ENCODE measurements at regions not wholly inside any gene's neighbourhood (a gene's known extent, or its start where the extent isn't known, plus 50 kb on each side); places are given as distances from the start of the nearest gene placed in this dataset.
"Not testable (repeated sequence)": the region's sequence is repeated elsewhere in the genome, so short reads cannot be mapped to it uniquely, and the experiment has no call there.

DNA sequence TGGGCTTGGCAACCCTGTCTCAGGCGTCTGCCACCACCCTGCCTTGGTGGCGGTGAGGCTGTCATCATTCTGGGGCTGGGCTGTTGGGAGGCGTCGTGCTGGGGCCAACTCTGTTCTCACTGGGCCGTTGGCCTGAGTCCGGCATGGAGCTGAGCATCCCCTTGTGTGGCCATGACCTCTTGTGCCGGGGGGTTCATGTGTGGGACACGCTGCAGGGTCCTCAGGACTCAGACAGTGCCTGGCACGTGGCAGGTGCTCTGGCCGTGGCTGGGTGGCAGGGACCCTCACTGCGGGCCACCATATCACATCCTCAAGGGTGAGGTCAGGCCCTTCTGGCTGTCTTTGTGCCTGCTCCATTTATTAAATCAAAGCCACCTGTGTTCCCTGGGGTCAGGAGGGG is 197.4 kb downstream of the BANP start:
- DNase-seq: not testable (repeated sequence)

DNA sequence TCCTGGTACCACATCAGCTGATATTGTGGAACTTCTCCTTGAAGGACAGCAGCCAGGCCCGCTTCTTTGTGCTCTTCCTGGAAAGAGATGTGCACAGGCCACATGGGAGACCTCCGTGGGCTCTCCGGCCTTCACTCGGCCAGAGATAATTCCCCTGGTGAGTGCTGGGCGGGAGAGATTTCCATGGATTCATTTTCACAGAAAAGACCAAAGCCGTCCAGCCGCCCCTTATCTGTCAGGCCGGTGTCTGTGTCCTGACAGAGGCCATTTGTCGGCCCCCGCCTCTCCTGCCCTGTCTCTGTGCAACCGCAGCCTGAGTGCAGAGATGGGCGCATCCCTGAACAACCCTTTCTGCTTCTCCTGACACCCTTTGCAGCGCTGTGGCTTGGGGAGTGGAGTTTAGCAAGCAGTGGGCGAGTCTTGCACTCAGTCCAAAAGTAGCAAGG is 197.9 kb downstream of the BANP start:
- not testable (repeated sequence) for DNase-seq

DNA sequence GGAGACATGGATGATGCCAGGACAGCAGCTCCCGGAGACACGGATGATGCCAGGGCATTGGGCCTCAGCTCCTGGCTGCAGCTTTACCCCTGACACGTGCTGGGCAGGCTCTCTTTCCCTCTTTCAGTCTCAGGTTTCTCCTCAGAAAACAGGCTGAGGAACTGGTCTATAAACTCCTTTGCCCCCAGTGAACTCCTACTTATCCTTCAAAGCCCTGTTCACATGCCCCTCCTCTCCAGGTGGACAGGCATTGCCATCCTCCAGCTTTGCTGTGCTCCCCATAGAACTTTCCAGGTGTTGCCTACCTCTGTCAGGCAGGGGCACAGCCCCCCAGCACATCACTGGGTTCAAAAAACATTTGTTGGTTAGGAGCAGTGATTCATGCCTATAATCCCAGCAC is 198.4 kb downstream of the BANP start:
- DNase-seq: not testable (repeated sequence)

DNA sequence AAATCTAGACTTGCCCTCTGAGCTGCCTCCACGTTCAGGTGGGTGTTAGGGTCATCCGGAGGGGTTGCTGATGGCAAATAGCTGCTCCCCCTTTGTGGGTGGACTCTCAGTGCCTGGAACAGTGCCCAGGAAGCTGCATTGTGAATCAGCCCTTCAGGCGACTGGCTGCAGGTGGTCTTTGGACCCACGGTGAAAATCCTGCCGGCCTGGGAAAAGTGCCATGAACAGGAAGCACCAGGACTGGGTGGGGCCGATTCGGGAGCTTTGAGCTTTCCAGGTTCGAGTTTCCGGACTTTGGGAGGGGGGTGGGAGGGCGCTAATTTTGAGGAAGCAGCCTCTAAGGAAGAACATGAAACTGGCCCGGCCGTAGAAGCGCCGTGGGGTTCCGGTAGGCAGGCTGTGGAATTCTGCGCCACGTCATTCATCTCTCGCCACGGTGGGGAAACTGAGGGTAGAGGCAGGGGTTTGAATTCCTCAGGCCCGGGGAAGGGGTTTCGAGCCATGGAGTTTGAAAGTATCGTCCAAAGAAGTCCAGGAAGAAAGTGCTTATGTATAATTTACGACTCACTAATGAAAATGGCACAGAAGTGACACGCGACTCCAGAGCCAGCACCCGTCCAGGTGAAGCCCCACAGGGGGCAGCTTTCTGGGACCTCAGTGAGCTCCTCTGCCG is 199.4 kb downstream of the BANP start:
- DNase-seq: not testable (repeated sequence)

DNA sequence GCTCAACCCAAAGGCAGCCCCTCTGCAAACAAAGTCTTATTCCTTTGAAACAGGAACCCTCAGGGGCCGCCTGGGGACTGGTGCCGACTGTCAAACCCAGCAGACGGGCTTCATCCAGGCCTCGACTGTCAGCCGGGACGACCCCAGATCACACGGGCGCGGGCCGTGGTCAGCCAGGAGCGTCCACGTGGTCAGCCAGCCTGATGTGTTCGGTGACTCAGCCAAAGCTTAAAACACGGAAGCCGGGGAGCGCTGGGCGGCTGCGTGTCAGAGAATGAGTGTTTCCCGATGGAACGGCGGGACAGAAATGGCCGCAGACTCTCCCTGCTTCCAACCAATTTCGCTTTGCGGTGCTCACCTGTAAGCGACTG is 199.9 kb downstream of the BANP start:
- not testable (repeated sequence) for DNase-seq

DNA sequence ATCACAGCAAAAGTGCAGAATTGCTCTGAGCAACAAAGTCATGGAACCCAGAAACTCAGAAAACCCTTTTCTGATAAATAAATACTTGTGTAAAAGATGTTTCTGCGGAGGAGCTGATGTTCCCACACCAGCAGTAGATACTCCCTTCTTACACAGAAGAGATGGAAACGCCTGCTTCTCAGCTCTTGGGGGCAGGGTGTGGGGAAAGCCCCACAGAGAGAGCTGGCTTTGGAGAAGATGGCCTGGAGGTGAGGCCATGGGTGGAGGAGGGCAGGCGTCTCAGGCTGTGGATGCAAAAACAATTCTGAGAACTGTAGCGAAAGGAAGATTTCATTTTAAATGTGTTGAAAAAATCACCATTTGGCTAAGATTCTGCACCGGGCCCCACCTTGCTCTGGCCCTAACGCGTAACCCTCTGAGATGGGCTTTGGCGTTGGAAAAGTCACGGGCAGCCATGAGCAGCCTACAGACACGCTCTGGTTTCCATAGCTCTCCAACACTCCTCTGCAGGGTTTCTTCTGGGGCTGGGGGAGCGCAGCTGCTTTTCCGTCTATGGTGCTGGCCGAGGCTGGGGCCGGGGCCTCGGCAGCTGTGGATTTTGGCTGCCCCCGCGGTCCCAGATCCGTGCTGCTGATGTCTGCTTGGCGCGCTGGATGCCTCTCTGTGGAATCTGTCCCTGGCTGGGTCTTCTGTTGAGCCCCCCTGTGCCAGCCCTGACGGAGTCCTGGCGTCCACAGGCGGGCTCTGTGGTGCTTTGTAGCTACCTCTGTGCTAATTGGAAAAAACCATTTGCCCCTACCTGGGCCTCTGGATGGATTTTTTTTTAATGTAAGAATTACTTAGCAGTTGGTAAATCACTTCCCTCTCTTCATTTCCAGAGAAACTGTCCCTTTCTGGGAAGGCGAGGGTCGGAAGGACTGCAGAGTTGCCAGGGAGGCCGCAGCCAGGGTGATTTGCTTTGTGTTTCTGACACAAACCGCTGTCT is 200.9 kb downstream of the BANP start:
- not testable (repeated sequence) for DNase-seq

DNA sequence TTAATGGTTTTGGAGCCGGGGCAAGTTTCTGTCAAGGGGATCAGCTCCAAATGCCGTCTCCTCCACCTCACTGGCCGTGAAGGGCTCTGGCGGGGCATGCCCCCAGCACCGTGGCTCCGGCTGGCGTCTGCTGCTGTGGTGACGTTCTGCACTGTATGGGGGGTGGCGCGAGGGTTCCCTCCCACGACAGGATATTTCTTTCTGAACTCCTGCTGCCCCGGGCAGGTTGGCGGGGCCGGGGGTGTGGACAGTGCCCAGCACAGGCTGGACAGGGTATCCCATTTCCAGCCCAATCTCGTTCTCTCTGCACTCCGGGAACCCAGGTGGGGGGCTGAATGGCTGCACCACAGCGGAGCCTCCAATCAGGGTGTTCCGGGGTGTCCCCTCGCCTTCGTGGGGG is 201.6 kb downstream of the BANP start:
- not testable (repeated sequence) for DNase-seq

DNA sequence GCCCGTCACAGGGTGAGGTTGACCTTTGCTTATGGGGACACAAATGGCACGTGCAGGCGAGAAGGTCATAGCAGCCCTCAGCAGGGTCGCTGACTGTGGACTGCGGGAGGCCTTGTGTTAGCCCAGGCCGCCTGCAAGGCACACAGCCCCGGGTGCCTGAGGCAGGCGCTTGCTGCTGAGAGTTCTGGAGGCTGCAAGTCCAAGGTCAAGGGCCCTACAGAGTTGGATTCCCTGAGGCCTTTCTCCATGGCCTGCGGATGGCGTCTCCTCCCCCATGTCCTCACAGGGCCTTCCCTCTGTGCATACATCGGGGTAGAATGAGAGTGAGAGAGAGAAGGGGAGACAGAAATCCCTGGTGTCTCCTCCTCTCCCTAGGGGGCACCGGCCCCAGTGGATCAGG is 202.3 kb downstream of the BANP start:
- not testable (repeated sequence) for DNase-seq

DNA sequence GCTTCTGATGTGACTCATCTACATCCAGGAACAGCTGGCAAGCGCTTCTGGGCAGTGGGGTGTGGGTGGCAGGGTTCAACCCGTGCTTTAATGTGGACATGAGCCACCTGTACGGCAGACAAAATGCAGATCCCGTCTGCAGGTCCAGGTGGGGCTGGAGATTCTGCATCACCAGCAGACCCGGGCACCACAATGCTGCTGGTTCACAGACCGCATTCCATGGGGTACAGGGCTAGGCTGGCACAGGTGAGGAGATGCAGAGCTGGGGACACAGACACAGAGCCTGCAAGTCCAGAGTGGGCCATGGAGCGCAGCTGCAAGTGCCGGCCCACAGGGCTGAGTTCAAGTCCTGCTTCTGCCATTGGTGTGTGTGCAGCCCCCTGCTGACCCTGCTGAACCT is 203.7 kb downstream of the BANP start:
- DNase-seq: not testable (repeated sequence)

DNA sequence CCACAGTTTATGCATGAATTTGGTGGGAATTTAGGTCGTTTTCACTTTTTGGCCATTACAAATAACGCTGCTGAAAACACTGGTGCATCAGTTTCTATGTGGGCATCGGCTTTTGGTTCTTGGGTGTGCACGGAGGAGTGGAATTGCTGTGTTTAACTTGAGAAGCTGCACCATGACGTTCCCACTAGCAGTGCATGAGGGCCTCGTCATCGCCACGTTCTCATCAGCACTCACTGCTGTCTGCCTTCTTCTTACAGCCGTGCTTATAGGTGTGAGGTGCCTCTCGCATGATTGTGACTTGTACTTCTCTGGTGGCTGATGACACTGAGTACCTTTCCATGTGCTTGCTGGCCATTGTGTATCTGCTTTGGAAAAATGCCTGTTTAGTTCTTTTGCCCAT is 204.4 kb downstream of the BANP start:
- not testable (repeated sequence) for DNase-seq

DNA sequence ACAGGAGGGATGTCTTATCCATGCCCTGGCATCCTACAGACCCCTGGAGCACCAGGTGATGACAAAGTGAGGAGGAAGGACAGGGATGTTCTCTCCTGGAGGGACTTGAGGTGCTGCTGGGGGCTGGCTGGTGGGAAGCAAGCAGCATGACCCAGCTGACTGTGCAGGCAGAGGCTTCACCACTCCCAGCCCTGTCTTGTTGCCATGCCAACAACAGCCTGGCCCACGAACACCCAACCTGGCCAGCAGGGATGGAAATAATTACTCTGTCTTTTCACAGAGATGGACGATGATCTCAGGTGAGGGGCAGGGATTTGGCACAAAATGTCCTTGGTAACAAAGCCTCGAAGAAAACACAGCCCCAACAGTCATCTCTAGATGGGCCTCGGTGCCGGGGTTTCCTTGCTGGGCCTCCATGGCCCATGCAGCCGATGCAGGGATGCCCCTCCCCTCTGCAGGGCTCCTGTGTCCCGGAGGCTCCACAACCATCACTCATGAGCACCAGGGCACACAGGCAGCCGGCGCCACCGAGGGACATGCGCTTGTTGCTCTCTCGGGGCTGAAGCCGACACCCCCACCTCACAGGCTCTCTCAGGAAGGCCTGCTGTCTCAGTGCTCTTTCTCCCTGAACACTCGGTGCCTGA is 205.5 kb downstream of the BANP start:
- DNase-seq: not testable (repeated sequence)

DNA sequence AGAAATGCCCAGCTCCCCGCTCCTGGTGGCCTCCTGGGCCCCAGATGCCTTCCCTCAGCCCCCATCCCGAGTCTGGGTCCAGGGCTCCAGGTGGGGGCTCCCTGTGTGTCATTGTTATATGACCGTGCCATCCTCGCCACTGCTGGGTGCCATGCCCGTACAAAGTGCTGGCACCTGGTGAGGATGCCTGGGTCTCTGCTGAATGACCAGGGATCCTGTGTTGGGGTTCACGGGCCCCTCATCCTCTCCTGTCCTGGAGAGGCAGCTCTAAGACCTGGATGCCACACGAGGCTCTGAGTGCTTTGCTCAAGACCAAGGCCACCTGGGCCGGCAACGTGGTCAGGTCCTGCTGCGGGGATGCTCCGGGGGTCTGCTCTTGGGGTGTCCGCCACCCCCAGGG is 206.5 kb downstream of the BANP start:
- not testable (repeated sequence) for DNase-seq

DNA sequence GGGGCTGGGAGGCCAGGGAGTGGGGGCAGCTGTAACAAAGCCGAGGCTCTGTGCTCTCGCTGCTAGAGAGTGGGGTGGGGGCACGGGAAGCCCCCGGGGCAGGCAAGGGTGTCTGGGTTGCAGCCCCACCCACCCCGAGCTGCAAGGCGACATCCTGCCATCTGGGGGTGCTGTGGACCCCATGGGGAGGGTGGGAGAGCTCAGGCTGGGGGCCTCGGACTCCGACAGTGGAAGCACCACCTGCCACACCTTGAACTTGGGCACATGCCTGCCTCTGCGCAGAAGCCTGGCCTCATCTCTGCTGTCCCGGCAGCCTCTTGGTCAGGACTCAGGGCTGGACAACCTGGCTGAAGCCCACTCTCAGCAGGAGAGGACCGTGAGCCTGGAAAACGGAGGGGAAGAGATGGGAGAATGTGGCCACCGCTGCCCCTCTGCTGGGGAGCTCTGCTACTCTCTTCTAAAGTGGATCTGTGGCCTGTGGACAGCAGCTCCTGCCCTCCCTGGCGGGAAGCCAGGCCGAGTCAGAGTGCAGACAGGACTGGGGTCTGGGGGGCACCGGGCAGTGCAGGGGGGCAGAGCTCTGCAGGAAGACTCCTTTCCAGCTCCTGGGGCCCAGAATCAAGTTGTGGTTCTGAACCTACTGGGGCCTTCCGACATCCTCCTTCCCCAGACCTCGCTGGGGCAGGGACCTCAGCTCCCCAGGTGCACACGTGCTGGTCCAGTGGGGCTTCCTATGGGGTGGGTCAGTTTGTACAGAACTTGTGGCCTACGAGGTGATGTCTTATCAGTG is 207.2 kb downstream of the BANP start:
- DNase-seq: not testable (repeated sequence)

DNA sequence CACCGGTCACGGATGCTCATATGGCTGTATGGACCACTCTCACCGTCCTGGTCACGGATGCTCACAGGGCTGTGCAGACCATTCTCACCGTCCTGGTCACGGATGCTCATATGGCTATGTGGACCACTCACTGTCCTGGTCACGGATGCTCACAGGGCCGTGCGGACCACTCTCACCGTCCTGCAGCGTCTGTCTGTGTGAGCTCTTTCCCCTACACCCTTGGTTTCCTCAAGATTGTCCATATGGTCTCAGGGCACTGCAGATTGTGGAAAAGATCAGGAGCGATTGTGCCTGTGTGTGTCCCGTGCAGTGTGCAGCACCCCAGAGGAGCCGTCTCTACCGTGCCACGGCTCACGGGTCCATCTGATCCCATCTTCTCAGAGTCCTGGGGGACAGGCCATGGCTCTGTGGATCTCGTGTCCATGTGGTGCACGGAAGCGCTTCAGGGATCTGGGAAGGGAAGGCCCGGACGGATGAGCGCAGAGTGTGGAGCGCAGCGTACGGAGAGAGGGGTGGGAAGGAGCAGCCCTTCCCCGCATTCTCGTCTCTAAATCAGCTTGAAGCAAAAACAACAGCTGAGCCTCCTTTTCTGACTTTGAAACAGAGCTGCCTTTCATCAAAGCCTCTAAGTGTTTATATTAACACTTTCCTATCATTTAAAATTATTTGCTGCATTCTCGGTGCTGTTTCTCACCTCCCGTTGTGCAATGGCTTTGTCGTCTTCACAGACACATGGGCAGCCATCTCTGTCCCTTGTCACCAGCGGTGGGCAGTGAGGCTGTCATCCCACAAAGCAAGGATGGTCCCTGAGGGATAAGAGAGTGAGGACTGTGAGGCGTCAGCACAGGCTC is 208.0 kb downstream of the BANP start:
- DNase-seq: peak; percentile 11

DNA sequence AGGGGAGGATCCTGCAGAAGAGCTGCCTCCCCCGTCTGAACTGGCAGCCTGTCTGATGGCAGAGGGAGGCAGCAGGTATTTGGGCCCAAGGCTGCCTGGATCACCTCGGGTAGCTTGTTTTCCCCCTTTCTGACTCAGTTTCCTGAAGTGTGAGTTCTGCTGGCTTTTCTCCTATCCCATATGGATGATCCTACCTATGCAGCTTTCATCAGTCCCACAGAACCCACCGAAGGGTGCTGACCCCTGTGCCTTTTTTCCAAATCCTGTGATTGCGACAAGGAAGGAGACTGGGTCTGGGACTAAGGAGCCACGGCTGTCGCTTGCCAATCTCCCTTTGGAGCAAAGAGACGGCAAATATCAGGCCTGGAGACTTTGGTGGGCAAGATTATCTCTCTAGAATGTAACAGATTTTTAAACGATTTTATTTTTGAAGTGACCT is 208.7 kb downstream of the BANP start:
- DNase-seq: not testable (repeated sequence)

DNA sequence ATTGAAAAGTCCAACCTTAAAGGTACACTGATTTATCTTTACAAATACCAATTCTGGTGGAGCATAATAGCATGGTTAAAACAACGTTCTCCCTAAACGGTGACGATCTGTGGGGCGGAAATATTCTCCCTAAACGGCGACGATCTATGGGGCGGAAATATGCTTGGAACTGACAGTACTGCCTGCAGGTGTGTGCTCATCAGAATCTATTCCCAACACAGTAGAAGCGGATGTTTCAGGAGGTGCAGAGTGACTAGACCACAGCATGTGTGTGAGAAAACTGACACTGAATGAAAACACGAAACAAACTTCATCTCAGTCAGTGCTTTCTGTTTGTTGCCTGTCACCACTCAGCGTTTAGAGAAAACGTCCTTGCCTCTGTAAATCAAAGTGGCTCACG is 210.0 kb downstream of the BANP start:
- not testable (repeated sequence) for DNase-seq

DNA sequence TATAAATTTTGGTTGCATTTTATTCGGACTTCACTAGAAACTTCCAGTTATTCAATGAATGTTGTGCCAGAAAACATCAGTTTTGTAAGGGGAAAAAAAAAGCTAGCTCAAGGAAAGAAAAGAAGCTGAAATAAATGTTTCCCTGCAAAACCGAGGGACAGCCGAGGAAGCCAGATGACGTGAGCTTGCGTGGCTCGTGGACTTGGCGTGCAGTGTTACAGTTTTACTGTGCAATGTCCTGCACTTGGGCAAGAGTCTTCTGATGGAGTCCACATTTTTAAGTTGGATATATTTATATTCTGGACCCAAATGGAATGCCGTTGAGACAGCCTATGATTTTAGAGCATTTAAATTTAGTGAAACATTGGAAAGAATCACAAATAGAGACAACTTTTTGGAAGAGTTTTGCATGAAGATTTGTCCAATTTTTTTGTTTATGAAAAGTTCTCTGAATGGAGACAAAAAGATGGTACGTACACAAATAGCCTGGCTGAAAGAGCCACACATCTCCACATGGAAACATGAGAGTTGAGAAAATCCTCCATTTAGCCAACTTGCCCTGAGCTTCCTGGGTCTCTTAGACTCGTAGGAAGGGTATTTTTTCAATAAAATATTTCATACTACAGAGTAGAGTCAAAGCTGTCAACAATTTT is 210.5 kb downstream of the BANP start:
- not testable (repeated sequence) for DNase-seq

DNA sequence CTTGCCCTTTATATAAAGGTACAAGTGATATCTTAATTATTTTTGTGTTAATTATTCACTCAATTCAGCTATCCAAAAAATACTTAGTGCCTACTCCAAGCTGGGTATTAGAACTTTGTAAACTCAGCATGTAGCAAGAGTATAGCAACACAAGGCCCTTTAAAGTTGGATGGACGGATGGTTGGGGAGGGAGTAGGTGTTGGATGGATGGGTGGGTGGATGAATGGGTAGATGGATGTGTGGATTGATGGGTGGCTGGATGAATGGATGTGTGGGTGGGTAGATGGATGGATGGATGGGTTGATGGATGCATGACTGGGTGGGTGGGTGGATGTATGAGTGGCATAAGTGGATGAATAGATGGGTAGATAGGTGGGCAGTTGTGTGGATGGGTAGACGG is 211.5 kb downstream of the BANP start:
- not testable (repeated sequence) for DNase-seq

DNA sequence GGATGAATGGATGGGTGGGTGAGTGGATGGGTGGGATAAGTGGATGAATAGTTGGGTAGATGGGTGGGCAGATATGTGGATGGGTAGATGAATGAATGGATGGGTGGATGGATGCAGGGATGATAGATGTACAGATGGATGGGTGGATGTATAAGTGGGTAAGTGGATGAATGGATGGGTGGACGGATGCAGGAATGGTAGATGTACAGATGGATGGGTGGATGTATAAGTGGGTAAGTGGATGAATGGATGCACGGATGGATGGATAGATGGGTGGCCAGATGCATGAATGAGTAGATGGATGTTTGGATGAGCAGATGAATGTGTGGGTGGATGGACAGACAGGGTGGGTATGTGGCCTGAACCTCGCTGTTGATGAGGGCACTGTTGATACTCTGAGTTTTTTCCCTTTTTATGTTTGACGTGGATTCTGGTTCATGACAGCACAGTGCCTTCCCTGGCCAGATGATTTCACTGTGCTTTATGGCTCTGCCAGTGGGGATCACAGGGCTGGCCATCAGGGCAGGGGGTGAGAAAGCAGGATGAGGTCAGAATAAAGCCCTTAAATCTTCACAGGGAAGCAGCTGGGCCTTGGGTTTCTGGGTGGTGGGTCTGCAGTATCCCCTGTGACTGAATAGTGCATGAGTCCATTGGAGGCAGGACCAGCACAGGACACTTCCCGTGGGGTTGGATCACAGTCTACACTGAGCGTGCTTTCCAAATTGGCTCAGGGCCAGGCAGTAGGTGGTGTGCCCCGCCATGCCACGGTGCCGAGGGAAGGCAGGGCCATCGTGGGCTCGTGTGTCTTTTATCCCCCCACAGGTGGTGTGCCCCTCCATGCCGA is 213.2 kb downstream of the BANP start:
- DNase-seq: not testable (repeated sequence)

DNA sequence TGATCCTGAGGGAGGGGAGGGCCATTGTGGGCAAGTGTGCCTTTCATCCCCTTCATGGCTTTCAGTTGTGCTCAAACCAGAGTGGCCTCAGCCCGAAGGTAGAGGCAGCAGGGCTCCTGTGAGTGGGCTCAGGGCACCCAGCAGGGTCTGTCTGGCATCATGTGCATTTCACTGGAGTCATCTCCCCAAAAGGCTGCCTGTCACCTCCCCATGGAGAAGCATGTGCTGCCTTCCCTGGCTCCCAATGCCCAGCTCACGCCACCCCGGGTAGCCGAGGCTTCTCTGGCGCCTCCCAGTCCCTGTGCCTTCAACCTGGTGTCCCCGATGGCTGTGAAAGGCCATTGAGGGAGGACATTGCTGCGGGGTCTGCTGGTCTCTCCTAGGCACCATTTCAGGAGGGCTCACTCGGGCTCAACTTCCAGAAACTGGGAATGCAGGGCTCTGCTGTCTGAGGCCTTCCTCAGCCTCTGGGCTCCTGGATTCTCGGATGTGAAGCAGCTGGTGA is 213.9 kb downstream of the BANP start:
- DNase-seq: not testable (repeated sequence)
